ENCODE measurements at regions not wholly inside any gene's neighbourhood (a gene's known extent, or its start where the extent isn't known, plus 50 kb on each side); places are given as distances from the start of the nearest gene placed in this dataset.

DNA sequence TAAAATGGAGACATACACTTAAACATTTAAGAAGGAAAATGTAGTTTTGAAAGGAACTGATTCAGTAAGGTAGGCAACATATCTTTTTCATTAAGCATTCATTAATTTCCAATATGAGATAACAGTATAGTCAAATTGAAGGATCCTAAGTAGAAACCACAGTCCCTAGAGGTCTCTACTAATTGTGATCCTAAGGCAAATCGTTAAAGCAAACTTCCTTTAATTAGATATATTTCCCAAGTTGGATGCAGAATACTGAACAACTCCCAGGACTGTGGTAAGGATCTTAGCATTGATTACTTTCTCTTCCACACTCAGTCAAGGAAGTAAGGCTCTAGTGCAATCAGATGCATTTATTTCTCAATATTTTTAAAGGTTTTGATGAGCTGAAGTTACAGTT, 604.1 kb upstream of the GJE1 start:
- Histone ChIP-seq H3K27me3 (ENCODE audit: control insufficient read depth in 2 of 2, insufficient read depth in 2 of 2, low read length in 2 of 2) (no peaks in the 10 kb centered on the region), H3K9me1 (ENCODE audit: control insufficient read depth, insufficient read depth, low read length) (no peaks in the 10 kb centered on the region), H3K4me2 (ENCODE audit: insufficient read depth, low read length) (no peak overlapping the region), H3K4me3 (no peak overlapping the region), H2AFZ (ENCODE audit: low read depth, low read length) (no peak overlapping the region), H4K20me1 (replicated peaks; ENCODE audit: control insufficient read depth, insufficient read depth, low read length) (no peaks in the 10 kb centered on the region), H3K36me3 (ENCODE audit: control insufficient read depth, insufficient read depth, low read length) (no peaks in the 10 kb centered on the region), H3K79me2 (ENCODE audit: control insufficient read depth, insufficient read depth, low read length) (no peaks in the 10 kb centered on the region), H3K4me1 (replicated peaks in 1 of 2; ENCODE audit: control insufficient read depth in 2 of 2, insufficient read depth in 2 of 2, low read length in 2 of 2) (no peaks in the 10 kb centered on the region), H3K27ac (ENCODE audit: extremely low read depth, low read depth, low read length) (no peak overlapping the region), H3K9ac (ENCODE audit: insufficient read depth in 1 of 2, low read depth in 2 of 2, low read length in 2 of 2) (no peak overlapping the region), H3K9me3 (replicated peaks; ENCODE audit: control insufficient read depth, insufficient read depth, low read depth, low read length) (no peaks in the 10 kb centered on the region)
- TF ChIP-seq ATF7 (IDR thresholded peaks at IDR 0.05) (no peak), SMARCE1 (IDR thresholded peaks at IDR 0.05) (no peak), HDAC3 (IDR thresholded peaks at IDR 0.05; ENCODE audit: borderline replicate concordance, partially characterized antibody) (no peak), ARNT (IDR thresholded peaks at IDR 0.05) (no peak), NR1H2 (CRISPR knock-in tag; IDR thresholded peaks at IDR 0.05) (no peak), CBFA2T2 (conservative IDR thresholded peaks at IDR 0.05) (no peak), CHD2 (IDR thresholded peaks at IDR 0.05; ENCODE audit: low read depth, low read length) (no peak), IRF9 (tag; IDR thresholded peaks at IDR 0.05) (no peak), KLF10 (CRISPR knock-in tag; IDR thresholded peaks at IDR 0.05) (no peak), SMAD3 (CRISPR knock-in tag; conservative IDR thresholded peaks at IDR 0.05) (no peak), MCM3 (IDR thresholded peaks at IDR 0.05) (no peak), MAZ (CRISPR knock-in tag; conservative IDR thresholded peaks at IDR 0.05 in 1 of 2, IDR thresholded peaks at IDR 0.05 in 1 of 2) (no peak), DDX20 (tag; IDR thresholded peaks at IDR 0.05; ENCODE audit: low read depth) (no peak), ZNF77 (CRISPR knock-in tag; IDR thresholded peaks at IDR 0.05) (no peak), ZBTB2 (IDR thresholded peaks at IDR 0.05) (no peak), PTTG1 (tag; IDR thresholded peaks at IDR 0.05; ENCODE audit: low read depth) (no peak), MAFG (tag; conservative IDR thresholded peaks at IDR 0.05) (no peak)
- TF ChIP-seq, protein P1, sequence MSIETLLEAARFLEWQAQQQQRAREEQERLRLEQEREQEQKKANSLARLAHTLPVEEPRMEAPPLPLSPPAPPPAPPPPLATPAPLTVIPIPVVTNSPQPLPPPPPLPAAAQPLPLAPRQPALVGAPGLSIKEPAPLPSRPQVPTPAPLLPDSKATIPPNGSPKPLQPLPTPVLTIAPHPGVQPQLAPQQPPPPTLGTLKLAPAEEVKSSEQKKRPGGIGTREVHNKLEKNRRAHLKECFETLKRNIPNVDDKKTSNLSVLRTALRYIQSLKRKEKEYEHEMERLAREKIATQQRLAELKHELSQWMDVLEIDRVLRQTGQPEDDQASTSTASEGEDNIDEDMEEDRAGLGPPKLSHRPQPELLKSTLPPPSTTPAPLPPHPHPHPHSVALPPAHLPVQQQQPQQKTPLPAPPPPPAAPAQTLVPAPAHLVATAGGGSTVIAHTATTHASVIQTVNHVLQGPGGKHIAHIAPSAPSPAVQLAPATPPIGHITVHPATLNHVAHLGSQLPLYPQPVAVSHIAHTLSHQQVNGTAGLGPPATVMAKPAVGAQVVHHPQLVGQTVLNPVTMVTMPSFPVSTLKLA (conservative IDR thresholded peaks at IDR 0.05), result no peak
- TF ChIP-seq, protein P2, sequence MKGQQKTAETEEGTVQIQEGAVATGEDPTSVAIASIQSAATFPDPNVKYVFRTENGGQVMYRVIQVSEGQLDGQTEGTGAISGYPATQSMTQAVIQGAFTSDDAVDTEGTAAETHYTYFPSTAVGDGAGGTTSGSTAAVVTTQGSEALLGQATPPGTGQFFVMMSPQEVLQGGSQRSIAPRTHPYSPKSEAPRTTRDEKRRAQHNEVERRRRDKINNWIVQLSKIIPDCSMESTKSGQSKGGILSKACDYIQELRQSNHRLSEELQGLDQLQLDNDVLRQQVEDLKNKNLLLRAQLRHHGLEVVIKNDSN (CRISPR knock-in tag; IDR thresholded peaks at IDR 0.05), result no peak
- ChIA-PET POLR2A (no interaction called here), CTCF (ENCODE audit: low intra/inter-chr PET ratio) (no interaction called here)
- FAIRE-seq (no peak), ATAC-seq (no peak), DNase-seq (ENCODE audit: extremely low read depth in 1 of 4, low spot score in 3 of 4) (no peak)
- in situ Hi-C loops (cut with MboI) (no loop called here), intact Hi-C loops (cut with micrococcal nuclease) (no loop called here)
- WGBS (ENCODE audit: insufficient coverage, low coverage, missing lambda C conversion rate), result 0% methylated on average over 1 of the region's 1 CpG
- BruUV-seq (replicated peaks), result no TSS peak

Measured in K562 (cell line).